NCI-H2227 (cell line): ENCODE measurements at regions not wholly inside any gene's neighbourhood (a gene's known extent, or its start where the extent isn't known, plus 50 kb on each side); places are given as distances from the start of the nearest gene placed in this dataset.
"Not testable (repeated sequence)": the region's sequence is repeated elsewhere in the genome, so short reads cannot be mapped to it uniquely, and the experiment has no call there.

Source experiments
- DNase-seq: peaks from one replicate; lab custom pipeline; 2025; ENCODE audit not compliant: unreplicated experiment; lab: John Stamatoyannopoulos, UW

GRCh38 chr11:67940440-67940839, 63.5 kb downstream of the UNC93B1 start:
- DNase-seq: not testable (repeated sequence)

GRCh38 chr11:67938964-67939363, 64.9 kb downstream of the UNC93B1 start:
- DNase-seq: not testable (repeated sequence)

- DNase-seq: not testable (repeated sequence)
Observed at GRCh38 chr11:67938371-67938770, 65.5 kb downstream of the UNC93B1 start.

- DNase-seq: not testable (repeated sequence)
Observed at GRCh38 chr11:67923565-67923964, 80.3 kb downstream of the UNC93B1 start.

GRCh38 chr11:67920546-67920945, 83.4 kb downstream of the UNC93B1 start:
- not testable (repeated sequence) for DNase-seq

GRCh38 chr11:67912184-67912583, 91.7 kb downstream of the UNC93B1 start:
- DNase-seq: not testable (repeated sequence)

GRCh38 chr11:67911211-67911610, 92.7 kb downstream of the UNC93B1 start:
- DNase-seq: not testable (repeated sequence)

GRCh38 chr11:67910803-67911202, 93.1 kb downstream of the UNC93B1 start:
- DNase-seq: not testable (repeated sequence)

- DNase-seq: not testable (repeated sequence)
Observed at GRCh38 chr11:67906969-67907368, 96.9 kb downstream of the UNC93B1 start.

- not testable (repeated sequence) for DNase-seq
Observed at GRCh38 chr11:67899462-67899861, 104.4 kb downstream of the UNC93B1 start.

- DNase-seq: not testable (repeated sequence)
Observed at GRCh38 chr11:67893487-67893886, 110.4 kb downstream of the UNC93B1 start.

GRCh38 chr11:67889646-67890045, 114.3 kb downstream of the UNC93B1 start:
- not testable (repeated sequence) for DNase-seq

- DNase-seq: not testable (repeated sequence)
Observed at GRCh38 chr11:67888056-67888455, 115.8 kb downstream of the UNC93B1 start.

GRCh38 chr11:67886672-67887071, 117.2 kb downstream of the UNC93B1 start:
- not testable (repeated sequence) for DNase-seq

- DNase-seq: not testable (repeated sequence)
Observed at GRCh38 chr11:67886207-67886606, 117.7 kb downstream of the UNC93B1 start.

- not testable (repeated sequence) for DNase-seq
Observed at GRCh38 chr11:67885574-67885973, 118.3 kb downstream of the UNC93B1 start.

GRCh38 chr11:67884761-67885558, 118.9 kb downstream of the UNC93B1 start:
- not testable (repeated sequence) for DNase-seq

- DNase-seq: not testable (repeated sequence)
Observed at GRCh38 chr11:67884073-67884757, 119.7 kb downstream of the UNC93B1 start.

GRCh38 chr11:67882304-67882703, 121.6 kb downstream of the UNC93B1 start:
- not testable (repeated sequence) for DNase-seq

GRCh38 chr11:67881836-67882235, 122.1 kb downstream of the UNC93B1 start:
- DNase-seq: not testable (repeated sequence)

- not testable (repeated sequence) for DNase-seq
Observed at GRCh38 chr11:67880594-67881196, 123.2 kb downstream of the UNC93B1 start.
